ENCODE measurements at regions not wholly inside any gene's neighbourhood (a gene's known extent, or its start where the extent isn't known, plus 50 kb on each side); places are given as distances from the start of the nearest gene placed in this dataset.
"Not testable (repeated sequence)": the region's sequence is repeated elsewhere in the genome, so short reads cannot be mapped to it uniquely, and the experiment has no call there.

DNA sequence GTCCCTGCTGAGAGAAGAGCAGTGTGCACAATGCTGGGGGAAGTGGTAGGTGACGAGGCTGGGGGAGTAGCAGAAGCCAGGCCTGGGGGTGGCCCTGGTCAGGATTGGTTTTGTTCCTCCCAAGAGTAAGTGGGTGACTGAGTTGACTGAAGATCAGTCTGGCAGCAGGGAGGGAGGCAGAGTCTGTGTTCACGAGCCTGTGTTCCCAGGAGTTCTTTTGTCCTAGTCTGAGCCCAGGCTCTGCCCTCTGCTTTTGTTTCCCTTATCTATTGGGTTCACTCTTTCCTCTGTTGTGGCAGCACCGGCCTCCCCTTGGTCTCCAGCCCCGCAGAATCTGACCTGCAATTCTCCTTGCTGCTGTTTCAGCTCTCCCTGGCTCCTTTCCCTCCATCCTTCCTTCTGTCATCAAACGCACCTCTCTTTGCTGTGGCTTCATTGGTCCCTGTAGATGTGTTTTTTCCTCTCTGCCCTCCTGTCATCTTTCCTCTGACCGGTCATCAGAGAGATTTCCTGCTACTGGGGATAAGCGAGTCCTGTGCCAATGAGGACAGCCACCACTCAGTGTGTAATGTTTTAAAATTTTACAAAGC is 607.4 kb downstream of the KIF4B start:
- H3K27me3 Mint-ChIP-seq = peaks cover 23% of the 10 kb centered on the region
- H3K27ac Mint-ChIP-seq = no peak overlapping the region
- ATAC-seq (no peak), DNase-seq (no peak)
- H3K4me3 Mint-ChIP-seq = no peak overlapping the region
- H3K36me3 Mint-ChIP-seq (ENCODE audit: low read depth) = no peaks in the 10 kb centered on the region
- H3K9me3 Mint-ChIP-seq = no peaks in the 10 kb centered on the region
- H3K4me1 Mint-ChIP-seq = no peaks in the 10 kb centered on the region

DNA sequence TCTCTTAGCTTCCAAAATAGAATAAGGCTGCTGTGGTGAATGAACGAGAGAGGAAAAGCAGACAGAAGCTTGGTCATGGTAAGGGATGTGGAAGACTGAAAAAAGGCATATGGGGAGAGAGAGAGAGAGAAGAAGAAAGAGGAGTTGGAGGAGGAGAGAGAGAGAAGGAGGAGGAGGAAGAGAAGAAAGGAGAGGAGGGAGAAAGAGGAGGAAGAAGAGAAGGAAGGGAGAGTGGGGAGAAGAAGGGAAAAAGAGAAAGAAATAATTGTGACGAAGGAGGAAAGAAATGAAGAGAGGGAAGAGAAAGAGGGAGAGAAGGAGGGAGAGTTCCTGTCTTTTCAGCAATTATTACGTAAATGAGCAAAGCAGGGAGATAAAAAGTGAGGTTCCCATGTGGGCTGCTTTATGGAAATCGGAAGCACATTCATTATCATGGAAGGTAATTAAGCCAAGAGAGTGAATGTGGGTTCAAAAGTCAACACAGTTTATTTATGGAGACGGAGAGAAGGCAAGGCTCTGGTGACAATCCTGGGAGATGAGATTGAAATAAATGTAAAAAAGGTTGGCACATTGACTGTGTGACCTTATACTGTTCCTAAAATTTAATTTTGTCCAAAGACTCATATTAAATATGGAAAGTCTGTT is 611.2 kb downstream of the KIF4B start:
- Mint-ChIP-seq H3K27me3 (peaks cover 26% of the 10 kb centered on the region), H3K9me3 (no peaks in the 10 kb centered on the region), H3K27ac (no peak overlapping the region), H3K4me1 (no peaks in the 10 kb centered on the region), H3K36me3 (ENCODE audit: low read depth) (no peaks in the 10 kb centered on the region), H3K4me3 (no peak overlapping the region)
- no peak for DNase-seq
- ATAC-seq = no peak

DNA sequence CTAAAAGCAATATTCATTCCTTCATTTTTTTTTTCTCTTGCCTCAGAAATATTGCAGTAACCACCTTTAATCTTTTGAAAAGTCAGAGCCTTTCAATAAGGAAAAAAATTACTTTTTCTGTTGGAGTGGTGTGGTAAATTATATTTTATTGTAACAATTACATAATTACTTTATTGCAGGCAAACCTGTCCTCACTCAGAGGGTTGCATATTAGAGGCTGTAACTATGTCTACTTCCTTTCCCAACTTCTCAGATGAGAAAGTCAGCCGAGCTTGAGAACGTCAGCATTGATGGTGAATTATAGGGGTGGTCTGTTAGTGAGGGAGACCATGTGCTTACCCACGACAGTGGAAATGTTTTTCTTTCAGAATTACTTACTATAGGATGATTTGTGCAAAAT is 611.8 kb downstream of the KIF4B start:
- H3K4me1 Mint-ChIP-seq = no peaks in the 10 kb centered on the region
- peaks cover 24% of the 10 kb centered on the region for H3K27me3 Mint-ChIP-seq
- no peak overlapping the region for H3K27ac Mint-ChIP-seq
- no peaks in the 10 kb centered on the region for H3K36me3 Mint-ChIP-seq (ENCODE audit: low read depth)
- DNase-seq (no peak), ATAC-seq (no peak)
- no peaks in the 10 kb centered on the region for H3K9me3 Mint-ChIP-seq
- H3K4me3 Mint-ChIP-seq = no peak overlapping the region

DNA sequence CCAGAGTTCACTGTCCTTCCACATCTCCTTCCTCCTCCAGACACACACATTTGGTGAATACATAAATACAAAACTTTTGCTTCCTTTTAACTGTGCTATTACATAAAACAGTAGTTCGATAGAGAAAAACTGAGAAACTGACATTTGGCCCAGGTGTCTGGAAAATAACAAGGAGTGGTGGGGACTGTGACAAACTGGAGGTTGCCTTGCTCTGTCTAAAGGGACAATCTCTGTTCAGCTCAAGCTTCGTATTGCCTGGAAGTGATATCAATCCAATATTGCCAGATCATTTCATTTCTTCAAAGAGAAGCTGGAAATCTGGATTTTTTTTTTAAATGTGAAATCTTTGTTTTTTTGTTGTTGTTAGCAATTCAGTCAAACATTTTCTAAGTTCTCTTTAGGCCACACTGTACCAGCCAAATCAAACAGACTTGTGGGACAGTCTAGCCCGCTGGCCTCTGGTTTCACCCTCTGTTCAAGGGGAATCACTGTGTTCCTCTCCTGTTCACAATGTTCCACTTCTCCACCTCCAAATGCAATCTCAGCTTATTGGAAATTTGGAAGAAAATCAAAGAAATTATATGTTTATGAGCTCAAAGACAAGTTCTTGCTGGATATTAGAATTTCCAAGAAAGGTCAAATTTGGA is 612.5 kb downstream of the KIF4B start:
- ATAC-seq (no peak), DNase-seq (no peak)
- no peak overlapping the region for H3K4me3 Mint-ChIP-seq
- peaks cover 22% of the 10 kb centered on the region for H3K27me3 Mint-ChIP-seq
- H3K9me3 Mint-ChIP-seq = no peaks in the 10 kb centered on the region
- no peaks in the 10 kb centered on the region for H3K36me3 Mint-ChIP-seq (ENCODE audit: low read depth)
- H3K27ac Mint-ChIP-seq = no peak overlapping the region
- no peaks in the 10 kb centered on the region for H3K4me1 Mint-ChIP-seq

DNA sequence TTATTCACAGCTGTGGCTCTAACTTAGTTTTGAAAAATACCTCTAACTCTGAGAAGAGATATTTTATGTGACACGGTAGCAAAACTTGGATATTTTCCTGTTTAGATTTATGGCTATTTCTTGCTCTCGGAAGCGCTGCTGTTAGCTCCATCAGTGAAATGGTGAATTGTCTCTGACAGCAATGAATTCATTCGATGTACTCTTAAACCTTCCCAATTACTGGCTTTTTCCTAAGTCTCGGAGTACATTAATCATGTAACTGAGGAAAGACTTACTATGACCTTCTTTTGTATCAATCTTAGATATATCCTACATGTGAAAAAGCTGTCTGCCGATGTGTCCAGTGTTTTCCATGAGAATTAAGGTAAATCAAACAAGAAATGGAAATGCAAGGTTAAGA is 613.0 kb downstream of the KIF4B start:
- no peak for ATAC-seq

GRCh38 chr5:155628346-155628745 is 614.8 kb downstream of the KIF4B start:
- ATAC-seq (no peak), DNase-seq (no peak)
- Mint-ChIP-seq H3K9me3 (no peaks in the 10 kb centered on the region), H3K36me3 (ENCODE audit: low read depth) (no peaks in the 10 kb centered on the region), H3K4me1 (no peaks in the 10 kb centered on the region), H3K4me3 (no peak overlapping the region), H3K27me3 (peaks cover 12% of the 10 kb centered on the region), H3K27ac (no peak overlapping the region)

More for the DNA sequence above, 613.0 kb downstream of the KIF4B start:
- H3K4me3 Mint-ChIP-seq = no peak overlapping the region
- peaks cover 16% of the 10 kb centered on the region for H3K27me3 Mint-ChIP-seq
- DNase-seq = no peak
- H3K36me3 Mint-ChIP-seq (ENCODE audit: low read depth) = no peaks in the 10 kb centered on the region
- no peak overlapping the region for H3K27ac Mint-ChIP-seq
- H3K9me3 Mint-ChIP-seq = no peaks in the 10 kb centered on the region
- no peaks in the 10 kb centered on the region for H3K4me1 Mint-ChIP-seq

GRCh38 chr5:155629597-155629996 is 616.0 kb downstream of the KIF4B start:
- Mint-ChIP-seq H3K36me3 (ENCODE audit: low read depth) (no peaks in the 10 kb centered on the region), H3K4me1 (no peaks in the 10 kb centered on the region), H3K9me3 (no peaks in the 10 kb centered on the region), H3K27me3 (peaks cover 12% of the 10 kb centered on the region), H3K4me3 (no peak overlapping the region), H3K27ac (no peak overlapping the region)
- DNase-seq = no peak
- ATAC-seq = no peak

DNA sequence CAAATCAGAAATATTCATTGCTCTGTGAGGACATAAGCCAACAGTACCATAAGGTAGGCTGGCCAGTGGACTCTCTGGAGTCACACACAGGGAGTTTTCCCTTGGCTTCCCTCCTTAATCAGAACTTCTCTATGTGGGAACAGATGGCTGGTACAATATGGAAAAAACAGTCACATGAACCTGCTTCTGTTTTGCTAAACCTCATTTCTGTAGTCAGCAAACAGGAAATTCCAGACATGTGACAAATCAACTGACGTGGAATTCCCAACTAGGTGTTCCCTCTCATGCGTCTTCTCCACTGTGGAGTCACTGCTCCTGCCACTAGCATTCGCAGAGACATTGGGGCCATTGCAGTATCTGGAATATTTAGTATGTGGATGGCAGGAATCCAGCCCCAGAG is 617.6 kb downstream of the KIF4B start:
- H3K27me3 Mint-ChIP-seq = peaks cover 7% of the 10 kb centered on the region
- no peak overlapping the region for H3K27ac Mint-ChIP-seq
- H3K36me3 Mint-ChIP-seq (ENCODE audit: low read depth) = no peaks in the 10 kb centered on the region
- H3K4me3 Mint-ChIP-seq = no peak overlapping the region
- DNase-seq (no peak), ATAC-seq (no peak)
- no peaks in the 10 kb centered on the region for H3K4me1 Mint-ChIP-seq
- no peaks in the 10 kb centered on the region for H3K9me3 Mint-ChIP-seq

GRCh38 chr5:155633338-155633957 is 619.9 kb downstream of the KIF4B start:
- H3K4me1 Mint-ChIP-seq = no peaks in the 10 kb centered on the region
- ATAC-seq = no peak

GRCh38 chr5:155649666-155650065 is 636.1 kb downstream of the KIF4B start:
- DNase-seq = no peak
- H3K36me3 Mint-ChIP-seq (ENCODE audit: low read depth) = no peaks in the 10 kb centered on the region
- H3K9me3 Mint-ChIP-seq = no peaks in the 10 kb centered on the region
- no peak for ATAC-seq
- H3K4me3 Mint-ChIP-seq = no peak overlapping the region
- H3K4me1 Mint-ChIP-seq = no peaks in the 10 kb centered on the region
- H3K27ac Mint-ChIP-seq = no peak overlapping the region
- no peaks in the 10 kb centered on the region for H3K27me3 Mint-ChIP-seq

More at GRCh38 chr5:155633338-155633957, 619.9 kb downstream of the KIF4B start:
- DNase-seq = no peak
- Mint-ChIP-seq H3K27me3 (peaks cover 3% of the 10 kb centered on the region), H3K9me3 (no peaks in the 10 kb centered on the region), H3K36me3 (ENCODE audit: low read depth) (no peaks in the 10 kb centered on the region), H3K27ac (no peak overlapping the region), H3K4me3 (no peak overlapping the region)

GRCh38 chr5:155655569-155655968 is 642.0 kb downstream of the KIF4B start:
- Mint-ChIP-seq H3K36me3 (ENCODE audit: low read depth) (no peaks in the 10 kb centered on the region), H3K27me3 (peaks cover 2% of the 10 kb centered on the region), H3K4me3 (no peak overlapping the region), H3K9me3 (no peaks in the 10 kb centered on the region), H3K27ac (no peak overlapping the region), H3K4me1 (no peaks in the 10 kb centered on the region)
- DNase-seq (no peak), ATAC-seq (no peak)

GRCh38 chr5:155661859-155662258 is 648.3 kb downstream of the KIF4B start:
- DNase-seq = no peak
- Mint-ChIP-seq H3K27me3 (peaks cover 2% of the 10 kb centered on the region), H3K9me3 (no peaks in the 10 kb centered on the region), H3K4me1 (no peaks in the 10 kb centered on the region), H3K4me3 (no peak overlapping the region), H3K36me3 (ENCODE audit: low read depth) (no peaks in the 10 kb centered on the region), H3K27ac (no peak overlapping the region)
- ATAC-seq = no peak

DNA sequence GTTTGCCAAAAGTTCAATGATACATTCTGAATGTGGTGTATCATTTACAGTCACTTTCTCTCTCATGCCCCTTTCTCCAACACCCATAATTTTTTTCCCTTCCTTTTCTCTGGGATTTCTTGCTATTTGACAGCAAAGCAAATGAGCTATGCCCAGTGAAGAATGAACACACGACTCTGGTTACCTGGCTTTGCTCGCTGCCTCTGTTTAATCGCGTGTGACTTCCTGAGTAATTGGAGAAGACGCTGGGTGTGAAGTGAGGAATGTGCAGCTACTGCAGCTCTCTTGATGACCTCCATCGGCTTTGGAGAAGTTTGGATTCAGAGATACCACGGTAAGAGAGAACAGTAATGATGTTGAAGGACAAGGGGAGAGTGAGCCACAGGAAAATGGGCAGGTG is 651.8 kb downstream of the KIF4B start:
- Mint-ChIP-seq H3K27me3 (peaks cover 2% of the 10 kb centered on the region), H3K27ac (no peak overlapping the region), H3K9me3 (no peaks in the 10 kb centered on the region), H3K36me3 (ENCODE audit: low read depth) (no peaks in the 10 kb centered on the region), H3K4me1 (no peaks in the 10 kb centered on the region), H3K4me3 (no peak overlapping the region)
- ATAC-seq (no peak), DNase-seq (no peak)

DNA sequence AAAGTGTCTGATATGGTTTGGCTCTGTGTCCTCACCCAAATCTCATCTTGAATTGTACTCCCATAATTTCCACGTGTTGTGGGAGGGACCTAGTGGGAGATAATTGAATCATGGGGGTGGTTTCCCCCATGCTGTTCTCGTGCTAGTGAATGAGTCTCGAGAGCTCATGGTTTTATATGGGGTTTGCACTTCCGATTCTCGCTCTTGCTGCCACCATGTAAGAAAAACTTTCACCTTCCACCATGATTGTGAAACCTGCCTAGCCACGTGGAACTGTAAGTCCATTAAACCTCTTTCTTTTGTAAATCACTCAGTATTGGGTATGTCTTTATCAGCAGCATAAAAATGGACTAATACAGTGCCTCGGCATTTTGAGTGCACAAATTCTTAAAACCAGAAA is 655.0 kb upstream of the SGCD start:
- H3K36me3 Mint-ChIP-seq (ENCODE audit: low read depth); H3K9me3 Mint-ChIP-seq; H3K27me3 Mint-ChIP-seq; H3K4me3 Mint-ChIP-seq; DNase-seq; H3K27ac Mint-ChIP-seq; ATAC-seq; H3K4me1 Mint-ChIP-seq: not testable (repeated sequence)

GRCh38 chr5:155676967-155677366 is 650.0 kb upstream of the SGCD start:
- no peaks in the 10 kb centered on the region for H3K36me3 Mint-ChIP-seq (ENCODE audit: low read depth)
- ATAC-seq = no peak
- peaks cover 2% of the 10 kb centered on the region for H3K27me3 Mint-ChIP-seq
- no peaks in the 10 kb centered on the region for H3K4me1 Mint-ChIP-seq
- DNase-seq = no peak
- H3K27ac Mint-ChIP-seq = no peak overlapping the region
- H3K9me3 Mint-ChIP-seq = peaks cover 7% of the 10 kb centered on the region
- H3K4me3 Mint-ChIP-seq = no peak overlapping the region
